Activated T-cell treated with anti-CD3 and anti-CD28 coated beads, Interleukin-2, amount 50 U/mL, for 24 hours (primary cell): ENCODE measurements at regions not wholly inside any gene's neighbourhood (a gene's known extent, or its start where the extent isn't known, plus 50 kb on each side); places are given as distances from the start of the nearest gene placed in this dataset.

ENCODE experiments used
- DNase-seq: peaks from one replicate; pipeline ENCODE4 v3.0.0-alpha.2; 2020
- H3K27ac Mint-ChIP-seq: 2 replicates; pipeline ENCODE4 v1.8.0; 2020; ENCODE audit warnings: mild to moderate bottlenecking, mixed read lengths
- H3K27me3 Mint-ChIP-seq: 2 replicates; pipeline ENCODE4 v1.8.0; 2020; ENCODE audit warnings: mixed read lengths
- H3K36me3 Mint-ChIP-seq: 2 replicates; pipeline ENCODE4 v1.8.0; 2020; ENCODE audit warnings: low read depth, mixed read lengths
- H3K4me1 Mint-ChIP-seq: 2 replicates; pipeline ENCODE4 v1.8.0; 2020; ENCODE audit warnings: low read depth, mixed read lengths
- H3K4me3 Mint-ChIP-seq: 2 replicates; pipeline ENCODE4 v1.8.0; 2020; ENCODE audit warnings: mild to moderate bottlenecking, moderate library complexity, mixed read lengths
- H3K9me3 Mint-ChIP-seq: 2 replicates; pipeline ENCODE4 v1.8.0; 2020; ENCODE audit warnings: mixed read lengths

- Mint-ChIP-seq H3K9me3 (peaks cover 10% of the 10 kb centered on the region), H3K4me1 (no peaks in the 10 kb centered on the region), H3K27ac (no peak overlapping the region), H3K36me3 (no peaks in the 10 kb centered on the region), H3K4me3 (no peak overlapping the region), H3K27me3 (peaks cover 24% of the 10 kb centered on the region)
- DNase-seq = no peak
These were observed 246.0 kb upstream of the ECI2 start for GRCh38 chr6:4381381-4381780.

GRCh38 chr6:4380881-4381281 lies 245.5 kb upstream of the ECI2 start:
- H3K9me3 Mint-ChIP-seq = peaks cover 10% of the 10 kb centered on the region
- H3K4me3 Mint-ChIP-seq = no peak overlapping the region
- DNase-seq = no peak
- H3K27ac Mint-ChIP-seq = no peak overlapping the region
- H3K27me3 Mint-ChIP-seq = peaks cover 24% of the 10 kb centered on the region
- no peaks in the 10 kb centered on the region for H3K36me3 Mint-ChIP-seq
- no peaks in the 10 kb centered on the region for H3K4me1 Mint-ChIP-seq

- no peak for DNase-seq
- H3K4me1 Mint-ChIP-seq = no peaks in the 10 kb centered on the region
- H3K36me3 Mint-ChIP-seq = no peaks in the 10 kb centered on the region
- no peak overlapping the region for H3K27ac Mint-ChIP-seq
- no peak overlapping the region for H3K4me3 Mint-ChIP-seq
- H3K27me3 Mint-ChIP-seq = peaks cover 24% of the 10 kb centered on the region
- H3K9me3 Mint-ChIP-seq = peaks cover 10% of the 10 kb centered on the region
These were observed 244.6 kb upstream of the ECI2 start for GRCh38 chr6:4379958-4380357.

DNA sequence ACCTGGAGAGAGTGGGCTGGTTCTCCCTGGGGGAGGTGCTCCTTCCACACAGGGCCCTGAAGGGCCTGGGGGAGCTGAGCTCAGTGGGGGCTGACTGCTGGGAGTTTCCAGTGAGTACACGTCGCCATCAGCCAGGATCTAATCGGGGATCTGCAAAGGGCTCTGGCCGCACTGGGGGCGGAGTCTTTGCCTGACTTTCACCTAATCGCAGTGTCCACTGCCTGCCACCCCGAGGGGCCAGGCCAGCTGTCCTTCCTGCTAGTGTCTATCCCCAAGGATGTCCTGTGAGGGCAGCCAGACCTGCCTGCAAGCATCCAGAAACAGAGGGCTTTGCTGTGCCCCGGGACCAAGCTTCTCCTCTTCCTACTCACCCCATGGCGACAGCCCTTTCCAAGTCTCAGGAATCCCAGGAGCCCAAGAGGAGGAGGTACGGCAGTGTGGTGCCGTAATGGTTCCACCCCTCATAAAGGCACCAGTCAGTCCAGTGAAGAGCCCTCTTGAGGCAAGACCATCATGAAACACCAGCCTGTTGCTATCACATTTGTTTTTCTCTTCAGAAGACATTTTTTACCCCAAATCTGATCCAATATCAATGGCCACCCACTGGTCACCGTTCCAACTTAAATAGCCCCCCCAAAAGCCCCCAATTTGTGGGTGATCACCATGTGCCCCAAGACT lies 243.1 kb upstream of the ECI2 start:
- H3K36me3 Mint-ChIP-seq = no peaks in the 10 kb centered on the region
- H3K27ac Mint-ChIP-seq = no peak overlapping the region
- no peaks in the 10 kb centered on the region for H3K4me1 Mint-ChIP-seq
- H3K4me3 Mint-ChIP-seq = no peak overlapping the region
- peaks cover 3% of the 10 kb centered on the region for H3K9me3 Mint-ChIP-seq
- peaks cover 24% of the 10 kb centered on the region for H3K27me3 Mint-ChIP-seq
- DNase-seq = no peak

GRCh38 chr6:4377603-4378002 lies 242.2 kb upstream of the ECI2 start:
- no peak overlapping the region for H3K27ac Mint-ChIP-seq
- H3K27me3 Mint-ChIP-seq = peaks cover 31% of the 10 kb centered on the region
- no peak overlapping the region for H3K4me3 Mint-ChIP-seq
- H3K9me3 Mint-ChIP-seq = peaks cover 3% of the 10 kb centered on the region
- DNase-seq = no peak
- H3K36me3 Mint-ChIP-seq = no peaks in the 10 kb centered on the region
- no peaks in the 10 kb centered on the region for H3K4me1 Mint-ChIP-seq

DNA sequence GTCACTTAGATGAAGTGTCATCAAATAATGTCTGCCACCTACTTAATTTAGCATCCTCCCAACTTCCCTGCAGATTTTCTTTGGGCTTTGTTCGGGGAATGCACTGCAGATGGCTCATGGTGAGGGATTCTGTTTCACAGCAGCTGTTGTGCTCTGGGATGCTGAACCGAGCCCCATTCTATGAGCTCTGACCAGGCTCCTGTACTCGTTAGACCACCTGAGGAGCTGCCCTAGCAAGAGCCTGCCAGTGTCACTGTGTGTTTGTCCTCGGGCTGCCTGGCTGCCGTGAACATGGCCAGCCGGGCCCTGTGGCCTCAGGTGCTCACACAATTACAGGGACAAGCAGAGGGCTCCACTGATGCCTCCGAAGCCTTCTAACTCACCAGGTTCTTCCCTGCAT lies 238.8 kb upstream of the ECI2 start:
- no peak for DNase-seq
- no peaks in the 10 kb centered on the region for H3K9me3 Mint-ChIP-seq
- no peak overlapping the region for H3K27ac Mint-ChIP-seq
- no peaks in the 10 kb centered on the region for H3K4me1 Mint-ChIP-seq
- H3K4me3 Mint-ChIP-seq = no peak overlapping the region
- peaks cover 25% of the 10 kb centered on the region for H3K27me3 Mint-ChIP-seq
- H3K36me3 Mint-ChIP-seq = no peaks in the 10 kb centered on the region

DNA sequence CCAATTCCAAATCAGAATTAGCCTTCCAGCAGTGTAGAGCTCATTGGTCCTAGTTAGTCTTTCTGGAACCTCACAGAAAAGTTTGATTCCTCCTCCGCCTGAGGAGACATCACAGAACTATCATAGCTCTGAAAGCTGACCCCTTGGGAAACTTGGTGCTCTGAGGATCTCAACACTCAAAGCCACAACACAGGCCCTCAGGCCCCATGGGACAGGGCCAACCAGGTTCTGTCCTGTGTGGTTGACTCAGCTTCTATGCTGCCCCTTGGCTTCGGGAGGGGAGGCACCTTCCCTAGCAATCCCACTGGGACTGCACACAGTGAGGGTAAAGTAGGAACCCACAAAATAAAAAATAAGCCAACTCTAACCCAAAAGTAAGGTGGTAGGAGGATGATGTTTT lies 237.5 kb upstream of the ECI2 start:
- Mint-ChIP-seq H3K4me3 (no peak overlapping the region), H3K27me3 (peaks cover 25% of the 10 kb centered on the region), H3K4me1 (no peaks in the 10 kb centered on the region), H3K36me3 (no peaks in the 10 kb centered on the region), H3K27ac (no peak overlapping the region), H3K9me3 (no peaks in the 10 kb centered on the region)
- DNase-seq = no peak

- H3K27me3 Mint-ChIP-seq = peaks cover 29% of the 10 kb centered on the region
- no peak for DNase-seq
- H3K9me3 Mint-ChIP-seq = no peaks in the 10 kb centered on the region
- H3K4me1 Mint-ChIP-seq = no peaks in the 10 kb centered on the region
- H3K27ac Mint-ChIP-seq = no peak overlapping the region
- H3K4me3 Mint-ChIP-seq = no peak overlapping the region
- H3K36me3 Mint-ChIP-seq = no peaks in the 10 kb centered on the region
These were observed 236.0 kb upstream of the ECI2 start for GRCh38 chr6:4371207-4371921.

DNA sequence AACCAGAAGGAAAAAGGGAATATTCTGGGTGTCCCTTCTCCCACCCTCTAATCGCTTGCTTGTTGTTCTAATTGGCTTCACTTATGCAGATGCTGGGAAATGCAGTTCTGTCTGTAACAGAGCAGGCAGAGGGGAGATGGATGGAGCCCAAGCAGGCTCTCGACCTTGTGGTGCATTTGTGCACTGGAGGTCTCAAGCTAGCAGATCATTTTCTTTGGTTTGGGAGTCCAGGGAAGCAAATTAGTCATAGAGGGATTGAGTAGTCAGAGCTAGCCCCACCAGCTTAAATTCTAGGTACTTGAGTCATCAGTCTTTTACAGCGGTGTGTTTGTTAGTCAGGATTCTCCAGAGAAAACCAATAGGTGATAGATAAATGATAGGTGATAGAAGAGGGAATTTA lies 234.7 kb upstream of the ECI2 start:
- Mint-ChIP-seq H3K4me1 (no peaks in the 10 kb centered on the region), H3K4me3 (no peak overlapping the region), H3K27me3 (peaks cover 35% of the 10 kb centered on the region), H3K27ac (no peak overlapping the region), H3K36me3 (no peaks in the 10 kb centered on the region), H3K9me3 (no peaks in the 10 kb centered on the region)
- DNase-seq = no peak

DNA sequence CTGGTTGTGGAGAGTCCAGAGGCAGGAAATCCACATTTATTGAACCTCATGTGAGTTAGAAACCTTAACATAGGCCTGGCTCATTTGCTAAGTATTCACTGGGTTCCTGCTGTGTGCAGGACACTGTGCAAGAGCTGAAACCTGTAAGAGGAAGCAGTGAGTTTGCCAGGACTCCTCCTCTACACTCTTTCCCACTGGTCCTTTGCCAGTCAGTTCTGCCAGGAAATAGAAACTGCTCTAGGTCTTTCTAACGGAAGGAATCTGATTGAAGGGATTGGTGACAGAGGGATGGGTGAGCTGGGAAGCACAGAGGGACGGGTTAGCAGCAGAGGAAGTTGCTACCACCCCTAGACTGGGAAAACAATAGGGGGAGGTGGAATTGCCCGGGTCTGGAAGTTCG lies 234.2 kb upstream of the ECI2 start:
- Mint-ChIP-seq H3K9me3 (no peaks in the 10 kb centered on the region), H3K27ac (no peak overlapping the region), H3K4me1 (no peaks in the 10 kb centered on the region), H3K4me3 (no peak overlapping the region), H3K36me3 (no peaks in the 10 kb centered on the region), H3K27me3 (peaks cover 35% of the 10 kb centered on the region)
- DNase-seq = no peak

DNA sequence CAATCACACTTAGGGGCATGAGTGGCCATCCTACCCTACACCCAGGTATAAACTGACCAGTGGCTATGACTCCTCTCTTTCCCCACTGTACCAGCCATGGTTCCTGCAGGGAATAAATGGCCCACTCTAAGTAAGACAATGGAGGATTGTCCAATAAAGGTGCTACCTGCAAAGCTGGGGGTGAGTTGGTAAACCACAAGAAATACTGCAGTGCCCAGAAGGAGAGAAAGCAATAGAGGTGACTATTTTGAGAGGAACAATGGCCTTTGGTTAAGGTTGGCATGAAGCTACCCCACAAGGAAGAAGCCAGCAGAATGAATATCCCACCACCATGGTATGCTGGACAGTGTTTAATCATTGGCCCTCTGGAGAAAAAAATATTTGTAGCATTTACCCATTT lies 233.3 kb upstream of the ECI2 start:
- no peaks in the 10 kb centered on the region for H3K4me1 Mint-ChIP-seq
- H3K27ac Mint-ChIP-seq = no peak overlapping the region
- no peak overlapping the region for H3K4me3 Mint-ChIP-seq
- H3K36me3 Mint-ChIP-seq = no peaks in the 10 kb centered on the region
- H3K9me3 Mint-ChIP-seq = no peaks in the 10 kb centered on the region
- no peak for DNase-seq
- H3K27me3 Mint-ChIP-seq = peaks cover 35% of the 10 kb centered on the region

DNA sequence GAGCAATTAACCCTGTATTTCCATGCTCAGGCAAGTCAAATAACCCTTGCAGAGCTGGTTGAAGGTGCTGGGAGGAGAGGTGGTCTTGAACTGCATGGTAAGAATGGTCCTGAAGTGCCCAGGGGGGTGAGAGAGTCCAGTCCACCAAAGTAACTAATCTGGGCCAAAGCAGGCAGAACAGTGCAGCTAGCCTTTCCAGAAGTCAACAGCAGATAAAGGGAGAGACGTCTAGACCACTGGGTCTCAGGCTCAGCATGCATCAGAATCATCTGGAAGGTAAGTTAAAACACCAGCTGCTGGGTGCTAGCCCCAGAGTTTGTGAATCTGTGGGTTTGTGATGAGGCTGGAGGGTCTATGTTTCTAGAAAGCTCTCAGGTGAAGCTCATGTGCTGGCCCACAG lies 232.3 kb upstream of the ECI2 start:
- no peak overlapping the region for H3K27ac Mint-ChIP-seq
- H3K4me1 Mint-ChIP-seq = no peaks in the 10 kb centered on the region
- H3K27me3 Mint-ChIP-seq = peaks cover 36% of the 10 kb centered on the region
- no peaks in the 10 kb centered on the region for H3K9me3 Mint-ChIP-seq
- H3K4me3 Mint-ChIP-seq = no peak overlapping the region
- no peaks in the 10 kb centered on the region for H3K36me3 Mint-ChIP-seq
- DNase-seq = no peak

GRCh38 chr6:4366635-4367395 lies 231.4 kb upstream of the ECI2 start:
- no peak overlapping the region for H3K27ac Mint-ChIP-seq
- no peak for DNase-seq
- no peak overlapping the region for H3K4me3 Mint-ChIP-seq
- peaks cover 36% of the 10 kb centered on the region for H3K27me3 Mint-ChIP-seq
- H3K36me3 Mint-ChIP-seq = no peaks in the 10 kb centered on the region
- H3K9me3 Mint-ChIP-seq = no peaks in the 10 kb centered on the region
- H3K4me1 Mint-ChIP-seq = no peaks in the 10 kb centered on the region

DNA sequence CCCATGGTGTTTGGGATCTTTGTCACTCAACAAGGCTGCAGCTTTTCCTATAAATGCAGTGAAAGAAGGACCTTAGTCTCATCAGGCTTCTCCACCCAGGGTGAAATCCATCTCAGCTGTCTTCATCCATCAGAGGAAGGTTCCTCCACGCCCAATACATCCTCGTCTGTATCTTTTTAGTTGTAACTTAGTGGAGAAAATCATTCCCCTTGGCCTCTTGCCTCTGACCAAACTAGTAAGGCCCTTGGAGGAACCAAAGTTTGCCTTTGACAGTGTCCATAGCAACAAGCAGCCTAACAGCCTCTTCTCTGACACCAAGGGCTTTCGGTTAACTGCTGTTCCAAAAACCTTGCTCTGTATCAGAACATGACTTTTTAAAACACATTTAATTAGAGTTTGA lies 230.3 kb upstream of the ECI2 start:
- Mint-ChIP-seq H3K27me3 (peaks cover 36% of the 10 kb centered on the region), H3K36me3 (no peaks in the 10 kb centered on the region), H3K4me3 (no peak overlapping the region), H3K27ac (no peak overlapping the region), H3K4me1 (no peaks in the 10 kb centered on the region), H3K9me3 (no peaks in the 10 kb centered on the region)
- DNase-seq = no peak

DNA sequence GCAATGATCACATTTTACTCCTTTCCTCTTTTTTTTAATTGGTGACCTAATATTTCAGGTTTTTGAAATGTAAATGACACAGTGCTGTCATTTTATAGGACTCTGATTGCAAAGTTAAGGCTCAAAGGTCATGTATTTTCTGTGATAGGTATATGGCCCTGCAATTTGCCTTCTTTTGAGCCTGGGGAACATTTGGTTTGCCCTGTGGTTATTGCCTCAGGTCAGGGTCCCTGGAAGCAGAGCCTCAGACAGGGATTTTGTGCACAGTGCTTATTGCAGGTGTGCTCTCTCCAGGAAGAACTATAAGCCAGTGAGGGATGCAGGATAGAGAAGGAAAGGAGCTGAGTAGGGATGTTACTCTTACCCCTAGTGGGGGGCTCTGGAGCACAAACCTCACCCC lies 229.3 kb upstream of the ECI2 start:
- Mint-ChIP-seq H3K27me3 (peaks cover 36% of the 10 kb centered on the region), H3K4me1 (no peaks in the 10 kb centered on the region), H3K27ac (no peak overlapping the region), H3K4me3 (no peak overlapping the region), H3K9me3 (no peaks in the 10 kb centered on the region), H3K36me3 (no peaks in the 10 kb centered on the region)
- DNase-seq = no peak
